GM06990 (cell line): ENCODE measurements at regions not wholly inside any gene's neighbourhood (a gene's known extent, or its start where the extent isn't known, plus 50 kb on each side); places are given as distances from the start of the nearest gene placed in this dataset.

Experiments used
- DNase-seq: peaks from one replicate; pipeline ENCODE4 v3.0.0-alpha.2; 2011; ENCODE audit not compliant: insufficient read length; ENCODE audit errors: extremely low read depth
- H3K27me3 ChIP-seq: replicated peaks from 2 replicates; pipeline ENCODE4 v1.6.0; 2011; ENCODE audit warnings: low read length; ENCODE audit not compliant: control insufficient read depth, insufficient read depth
- H3K36me3 ChIP-seq: 2 replicates; pipeline ENCODE4 v1.5.1; 2011; ENCODE audit warnings: low read length; ENCODE audit not compliant: control insufficient read depth, insufficient read depth
- H3K4me3 ChIP-seq: replicated peaks from 2 replicates; pipeline ENCODE4 v1.5.1; 2011; ENCODE audit warnings: low read depth, mild to moderate bottlenecking, control low read depth, low read length
- TF ChIP-seq, protein P1 (sequence below): IDR thresholded peaks from 2 replicates; pipeline ENCODE4 v1.5.1; 2011; ENCODE audit warnings: low read length, control low read depth, mild to moderate bottlenecking, inconsistent platforms; ENCODE audit not compliant: insufficient read depth, poor library complexity, severe bottlenecking

DNA sequence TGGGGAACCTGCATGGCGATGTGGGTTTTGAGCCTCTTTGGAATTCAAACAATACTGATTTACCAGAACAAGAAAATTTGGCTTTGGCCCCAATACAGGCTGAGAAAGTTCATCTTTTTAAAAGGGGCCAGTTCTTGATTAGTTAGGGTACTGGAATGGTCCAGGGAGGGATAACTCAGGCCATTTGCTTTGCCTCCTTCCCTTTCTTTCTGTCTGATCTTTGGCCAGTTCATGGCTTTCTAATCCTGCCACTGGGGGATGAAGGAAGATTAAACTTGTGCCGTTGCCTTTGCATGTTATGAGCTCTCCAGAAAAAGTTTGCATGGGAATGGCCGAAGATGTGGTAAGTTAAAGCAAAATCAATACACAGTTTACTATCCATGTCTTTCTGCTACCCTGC lies 78.4 kb downstream of the ADAMTS15 start:
- no peaks in the 10 kb centered on the region; the same call in none of the 2 replicates for H3K27me3 ChIP-seq
- H3K4me3 ChIP-seq = no peak overlapping the region
- DNase-seq = no peak
- no peaks in the 10 kb centered on the region for H3K36me3 ChIP-seq
- TF ChIP-seq, protein P1, sequence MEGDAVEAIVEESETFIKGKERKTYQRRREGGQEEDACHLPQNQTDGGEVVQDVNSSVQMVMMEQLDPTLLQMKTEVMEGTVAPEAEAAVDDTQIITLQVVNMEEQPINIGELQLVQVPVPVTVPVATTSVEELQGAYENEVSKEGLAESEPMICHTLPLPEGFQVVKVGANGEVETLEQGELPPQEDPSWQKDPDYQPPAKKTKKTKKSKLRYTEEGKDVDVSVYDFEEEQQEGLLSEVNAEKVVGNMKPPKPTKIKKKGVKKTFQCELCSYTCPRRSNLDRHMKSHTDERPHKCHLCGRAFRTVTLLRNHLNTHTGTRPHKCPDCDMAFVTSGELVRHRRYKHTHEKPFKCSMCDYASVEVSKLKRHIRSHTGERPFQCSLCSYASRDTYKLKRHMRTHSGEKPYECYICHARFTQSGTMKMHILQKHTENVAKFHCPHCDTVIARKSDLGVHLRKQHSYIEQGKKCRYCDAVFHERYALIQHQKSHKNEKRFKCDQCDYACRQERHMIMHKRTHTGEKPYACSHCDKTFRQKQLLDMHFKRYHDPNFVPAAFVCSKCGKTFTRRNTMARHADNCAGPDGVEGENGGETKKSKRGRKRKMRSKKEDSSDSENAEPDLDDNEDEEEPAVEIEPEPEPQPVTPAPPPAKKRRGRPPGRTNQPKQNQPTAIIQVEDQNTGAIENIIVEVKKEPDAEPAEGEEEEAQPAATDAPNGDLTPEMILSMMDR = no peak

DNA sequence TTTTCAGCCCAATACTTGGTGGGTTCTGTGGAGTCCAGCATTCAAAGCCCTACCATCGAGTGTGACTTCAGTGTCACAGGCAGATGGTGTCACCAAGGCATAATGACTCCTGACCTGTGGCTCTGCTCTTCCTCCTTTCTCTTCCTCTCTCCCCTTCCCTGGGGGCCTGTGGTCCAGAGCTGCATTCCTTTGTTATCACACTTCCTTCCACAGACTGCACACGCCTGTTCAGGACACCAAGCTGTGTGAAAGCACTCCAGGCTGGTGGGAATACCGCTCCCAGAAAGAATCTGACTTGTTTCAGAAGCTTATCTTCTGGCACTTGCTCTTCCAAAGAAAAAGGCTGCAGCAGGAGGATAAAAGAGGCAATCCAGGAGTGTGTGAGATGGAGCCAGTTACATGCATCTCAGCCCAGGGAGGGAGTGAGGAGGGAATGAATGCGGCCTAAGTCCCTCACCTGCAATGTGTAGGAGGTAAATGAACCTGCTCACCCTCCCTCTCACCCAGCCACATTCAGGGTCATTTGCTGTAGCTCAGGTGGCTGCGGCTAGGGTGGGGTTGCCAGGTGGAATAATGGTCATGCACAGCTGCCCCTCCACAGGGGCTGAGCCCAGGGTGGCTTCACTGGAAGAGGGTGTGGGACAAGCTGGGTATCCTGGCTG lies 79.3 kb downstream of the ADAMTS15 start:
- no peak overlapping the region for H3K4me3 ChIP-seq
- DNase-seq = no peak
- TF ChIP-seq, protein P1 = no peak
- no peaks in the 10 kb centered on the region; the same call in none of the 2 replicates for H3K27me3 ChIP-seq
- no peaks in the 10 kb centered on the region for H3K36me3 ChIP-seq

DNA sequence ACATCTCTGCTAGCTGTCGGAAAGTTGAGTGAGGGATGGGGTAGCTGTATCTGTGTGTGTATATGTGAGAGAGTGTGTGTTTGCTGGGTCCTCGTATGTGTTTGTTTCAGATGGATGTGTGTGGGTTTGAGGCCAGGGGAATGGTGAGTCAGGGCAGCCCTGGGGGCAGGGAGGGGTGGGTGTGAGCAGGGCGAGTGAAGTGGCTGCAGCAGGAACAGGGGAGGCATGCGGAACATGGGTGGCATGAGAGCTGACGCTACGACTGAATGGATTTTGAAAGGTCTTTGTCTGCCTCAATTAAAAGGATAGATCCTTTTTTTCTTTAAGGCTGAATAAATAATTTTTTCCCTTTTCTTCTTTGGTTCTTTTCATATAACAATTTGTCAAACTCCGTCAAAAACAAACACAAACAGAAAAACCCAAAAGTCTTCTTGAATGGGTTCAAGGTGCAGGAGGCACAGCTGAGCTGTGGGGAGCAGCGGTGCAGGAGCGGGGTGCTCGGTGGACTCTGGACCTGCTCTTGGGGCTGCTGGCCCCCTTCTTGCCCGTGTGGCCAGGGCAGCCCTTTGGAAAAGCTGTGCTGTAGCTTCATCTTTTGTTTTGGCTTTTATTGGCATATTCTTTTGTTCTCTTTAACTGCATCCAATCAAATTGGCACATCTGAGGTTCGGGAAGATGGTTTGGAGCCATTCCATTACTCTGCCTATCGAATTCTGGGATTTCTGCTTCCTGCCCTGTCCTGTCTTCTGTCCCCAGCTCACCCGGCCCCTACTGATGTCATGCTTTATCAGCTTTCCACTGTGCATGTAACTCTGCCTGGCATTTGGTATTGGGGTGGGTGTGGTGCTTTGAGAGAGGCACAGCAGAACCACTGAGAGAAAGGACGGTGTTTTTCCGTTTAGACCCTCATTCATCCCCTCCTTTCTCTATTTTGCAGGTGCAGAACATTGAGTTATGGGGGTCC lies 80.1 kb downstream of the ADAMTS15 start:
- DNase-seq = no peak
- Histone ChIP-seq H3K27me3 (no peaks in the 10 kb centered on the region; the same call in none of the 2 replicates), H3K4me3 (no peak overlapping the region), H3K36me3 (no peaks in the 10 kb centered on the region)
- TF ChIP-seq, protein P1 = no peak

DNA sequence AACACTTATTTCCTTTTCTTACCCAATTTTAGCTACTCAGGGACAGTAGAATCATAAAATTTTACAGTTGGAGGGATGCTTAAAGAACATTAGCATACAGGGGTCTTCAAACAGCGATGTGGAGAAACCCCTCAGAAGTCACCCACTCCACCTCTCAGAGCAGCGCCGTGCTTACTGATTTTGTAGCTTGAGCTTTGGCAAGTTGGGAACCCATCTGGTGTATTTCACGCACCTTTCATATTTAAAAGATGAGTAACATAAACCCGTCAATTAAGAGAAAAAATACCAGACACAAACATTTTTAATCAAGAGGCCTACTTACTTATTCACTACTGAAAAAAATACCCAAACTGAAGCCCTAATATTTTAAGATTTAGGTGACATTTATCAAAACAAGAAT lies 80.9 kb downstream of the ADAMTS15 start:
- H3K27me3 ChIP-seq = no peaks in the 10 kb centered on the region; the same call in none of the 2 replicates

DNA sequence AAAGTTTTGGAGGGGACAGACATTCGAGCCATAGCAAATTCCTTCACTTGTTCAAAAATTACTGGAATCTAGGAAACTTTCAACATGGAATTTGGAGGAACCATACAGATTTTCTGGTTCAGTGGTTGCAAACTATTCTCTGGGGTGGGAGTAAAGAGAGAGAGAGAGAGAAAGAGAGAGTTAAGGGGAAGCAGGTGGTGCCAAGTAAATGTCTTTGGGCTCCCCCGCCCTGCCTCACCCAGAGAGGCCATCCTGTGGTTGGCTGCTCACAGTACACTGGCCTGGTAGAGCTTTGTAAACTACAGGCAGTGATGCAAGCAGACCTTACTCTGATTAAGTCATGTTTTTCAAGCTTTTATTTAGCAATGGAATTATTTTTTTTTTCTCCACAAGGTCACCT lies 82.6 kb downstream of the ADAMTS15 start:
- TF ChIP-seq, protein P1 = no peak
- no peaks in the 10 kb centered on the region for H3K36me3 ChIP-seq
- no peak overlapping the region for H3K4me3 ChIP-seq
- DNase-seq = no peak
- peaks cover under 1% of the 10 kb centered on the region for H3K27me3 ChIP-seq

More for the DNA sequence above, 80.9 kb downstream of the ADAMTS15 start:
- no peak for DNase-seq
- TF ChIP-seq, protein P1 = no peak
- Histone ChIP-seq H3K4me3 (no peak overlapping the region), H3K36me3 (no peaks in the 10 kb centered on the region)
